ENCODE measurements at regions not wholly inside any gene's neighbourhood (a gene's known extent, or its start where the extent isn't known, plus 50 kb on each side); places are given as distances from the start of the nearest gene placed in this dataset.

DNA sequence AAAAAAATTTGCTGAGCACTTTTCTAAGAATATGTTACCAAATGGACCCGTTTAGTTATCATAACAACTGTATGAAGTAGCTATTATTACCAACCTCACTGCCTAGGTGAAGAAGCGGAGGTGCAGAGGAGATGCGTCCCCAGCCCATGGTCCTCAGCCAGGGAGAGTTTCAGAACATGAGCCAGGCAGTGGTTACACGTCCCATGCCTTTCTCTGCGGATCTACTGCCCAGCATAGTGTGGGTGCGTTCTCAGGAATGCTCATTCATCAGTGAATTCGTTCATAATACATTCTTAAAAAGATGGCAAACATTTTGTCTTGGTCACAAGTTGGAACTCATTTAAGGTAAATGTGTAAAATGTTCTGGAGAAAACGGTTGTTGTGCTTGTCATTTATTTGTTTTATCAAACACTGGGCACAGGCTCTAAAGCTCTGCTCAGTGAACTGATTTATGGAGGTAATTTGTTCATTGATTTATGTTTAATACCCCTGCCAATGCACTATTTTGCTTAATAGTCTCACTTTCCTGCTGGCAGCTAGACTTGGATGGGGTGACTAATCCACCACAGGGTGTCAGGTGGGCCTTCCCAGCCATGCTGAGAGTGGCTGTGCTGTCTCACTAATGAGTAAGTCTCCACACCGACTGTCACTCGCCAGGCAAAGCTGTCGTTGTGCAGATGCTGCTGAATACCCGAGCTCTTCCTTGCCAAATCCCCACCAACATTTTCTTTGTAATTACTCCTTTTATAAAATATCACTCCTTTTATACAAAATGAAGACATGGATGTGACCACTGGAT lies 248.8 kb downstream of the TENT4A start:
- no peak for ATAC-seq
- H3K9me3 ChIP-seq, result no peaks in the 10 kb centered on the region

DNA sequence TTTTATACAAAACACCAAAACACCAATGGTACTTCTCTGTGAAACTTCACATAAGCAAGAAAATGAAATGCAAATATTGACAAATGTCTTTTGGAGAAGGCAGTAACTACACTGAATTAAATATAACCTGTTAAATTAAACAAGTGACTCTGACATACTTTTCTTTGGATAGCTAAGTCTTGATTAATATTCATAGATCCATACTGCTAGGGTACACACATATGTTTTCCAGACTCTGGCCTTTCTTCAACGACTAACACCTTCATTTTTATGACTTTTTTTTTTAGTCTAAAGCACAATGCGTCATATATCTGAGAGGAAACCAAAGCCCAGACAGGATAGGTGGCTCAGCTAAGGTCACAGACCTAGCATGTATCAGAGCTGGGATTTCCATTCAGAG lies 263.7 kb downstream of the TENT4A start:
- 0% methylated on average over 2 of the region's 2 CpGs for WGBS (ENCODE audit: missing lambda C conversion rate)
- no peak for DNase-seq (ENCODE audit: low read depth in 1 of 2, low spot score in 1 of 2)
- CTCF ChIA-PET, result interaction anchor here (0.7 kb wide), 1 partner anchor 168 kb away, joined by 3 read pairs; no protein-coding TSS in a partner anchor

More for the DNA sequence above, 248.8 kb downstream of the TENT4A start:
- H3K4me1 ChIP-seq, result no peaks in the 10 kb centered on the region
- FAIRE-seq (no peak), DNase-seq (ENCODE audit: low read depth in 1 of 2, low spot score in 1 of 2) (no peak)
- WGBS (ENCODE audit: missing lambda C conversion rate), result 6% methylated on average over 12 of the region's 12 CpGs
- TF ChIP-seq RAD21 (conservative IDR thresholded peaks at IDR 0.05 in 1 of 2, IDR thresholded peaks at IDR 0.05 in 1 of 2) (no peak), NFE2L2 (conservative IDR thresholded peaks at IDR 0.05; ENCODE audit: low read length) (no peak), HOXA7 (CRISPR knock-in tag; IDR thresholded peaks at IDR 0.05) (no peak), HOXB13 (CRISPR knock-in tag; IDR thresholded peaks at IDR 0.05; ENCODE audit: low read depth) (no peak), MYC (IDR thresholded peaks at IDR 0.05; ENCODE audit: borderline replicate concordance, low read length) (no peak), CEBPB (IDR thresholded peaks at IDR 0.05) (no peak)
- TF ChIP-seq, protein P1, sequence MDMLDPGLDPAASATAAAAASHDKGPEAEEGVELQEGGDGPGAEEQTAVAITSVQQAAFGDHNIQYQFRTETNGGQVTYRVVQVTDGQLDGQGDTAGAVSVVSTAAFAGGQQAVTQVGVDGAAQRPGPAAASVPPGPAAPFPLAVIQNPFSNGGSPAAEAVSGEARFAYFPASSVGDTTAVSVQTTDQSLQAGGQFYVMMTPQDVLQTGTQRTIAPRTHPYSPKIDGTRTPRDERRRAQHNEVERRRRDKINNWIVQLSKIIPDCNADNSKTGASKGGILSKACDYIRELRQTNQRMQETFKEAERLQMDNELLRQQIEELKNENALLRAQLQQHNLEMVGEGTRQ (IDR thresholded peaks at IDR 0.05), result no peak
- TF ChIP-seq, protein P2, sequence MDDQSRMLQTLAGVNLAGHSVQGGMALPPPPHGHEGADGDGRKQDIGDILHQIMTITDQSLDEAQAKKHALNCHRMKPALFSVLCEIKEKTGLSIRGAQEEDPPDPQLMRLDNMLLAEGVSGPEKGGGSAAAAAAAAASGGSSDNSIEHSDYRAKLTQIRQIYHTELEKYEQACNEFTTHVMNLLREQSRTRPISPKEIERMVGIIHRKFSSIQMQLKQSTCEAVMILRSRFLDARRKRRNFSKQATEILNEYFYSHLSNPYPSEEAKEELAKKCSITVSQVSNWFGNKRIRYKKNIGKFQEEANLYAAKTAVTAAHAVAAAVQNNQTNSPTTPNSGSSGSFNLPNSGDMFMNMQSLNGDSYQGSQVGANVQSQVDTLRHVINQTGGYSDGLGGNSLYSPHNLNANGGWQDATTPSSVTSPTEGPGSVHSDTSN (IDR thresholded peaks at IDR 0.05), result no peak
- TF ChIP-seq, protein P3, sequence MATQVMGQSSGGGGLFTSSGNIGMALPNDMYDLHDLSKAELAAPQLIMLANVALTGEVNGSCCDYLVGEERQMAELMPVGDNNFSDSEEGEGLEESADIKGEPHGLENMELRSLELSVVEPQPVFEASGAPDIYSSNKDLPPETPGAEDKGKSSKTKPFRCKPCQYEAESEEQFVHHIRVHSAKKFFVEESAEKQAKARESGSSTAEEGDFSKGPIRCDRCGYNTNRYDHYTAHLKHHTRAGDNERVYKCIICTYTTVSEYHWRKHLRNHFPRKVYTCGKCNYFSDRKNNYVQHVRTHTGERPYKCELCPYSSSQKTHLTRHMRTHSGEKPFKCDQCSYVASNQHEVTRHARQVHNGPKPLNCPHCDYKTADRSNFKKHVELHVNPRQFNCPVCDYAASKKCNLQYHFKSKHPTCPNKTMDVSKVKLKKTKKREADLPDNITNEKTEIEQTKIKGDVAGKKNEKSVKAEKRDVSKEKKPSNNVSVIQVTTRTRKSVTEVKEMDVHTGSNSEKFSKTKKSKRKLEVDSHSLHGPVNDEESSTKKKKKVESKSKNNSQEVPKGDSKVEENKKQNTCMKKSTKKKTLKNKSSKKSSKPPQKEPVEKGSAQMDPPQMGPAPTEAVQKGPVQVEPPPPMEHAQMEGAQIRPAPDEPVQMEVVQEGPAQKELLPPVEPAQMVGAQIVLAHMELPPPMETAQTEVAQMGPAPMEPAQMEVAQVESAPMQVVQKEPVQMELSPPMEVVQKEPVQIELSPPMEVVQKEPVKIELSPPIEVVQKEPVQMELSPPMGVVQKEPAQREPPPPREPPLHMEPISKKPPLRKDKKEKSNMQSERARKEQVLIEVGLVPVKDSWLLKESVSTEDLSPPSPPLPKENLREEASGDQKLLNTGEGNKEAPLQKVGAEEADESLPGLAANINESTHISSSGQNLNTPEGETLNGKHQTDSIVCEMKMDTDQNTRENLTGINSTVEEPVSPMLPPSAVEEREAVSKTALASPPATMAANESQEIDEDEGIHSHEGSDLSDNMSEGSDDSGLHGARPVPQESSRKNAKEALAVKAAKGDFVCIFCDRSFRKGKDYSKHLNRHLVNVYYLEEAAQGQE (IDR thresholded peaks at IDR 0.05), result no peak
- ChIA-PET CTCF (no interaction called here), POLR2A (no interaction called here)
- H3K4me2 ChIP-seq, result no peak overlapping the region
- H3K4me3 ChIP-seq, result no peak overlapping the region
- no peak overlapping the region for H3K27ac ChIP-seq

More for the DNA sequence above, 263.7 kb downstream of the TENT4A start:
- Histone ChIP-seq H3K4me3 (no peak overlapping the region), H3K4me1 (no peaks in the 10 kb centered on the region), H3K27ac (no peak overlapping the region), H3K9me3 (no peaks in the 10 kb centered on the region), H3K4me2 (no peak overlapping the region)
- no peak for ATAC-seq
- POLR2A ChIA-PET, result no interaction called here
- TF ChIP-seq, protein P4, sequence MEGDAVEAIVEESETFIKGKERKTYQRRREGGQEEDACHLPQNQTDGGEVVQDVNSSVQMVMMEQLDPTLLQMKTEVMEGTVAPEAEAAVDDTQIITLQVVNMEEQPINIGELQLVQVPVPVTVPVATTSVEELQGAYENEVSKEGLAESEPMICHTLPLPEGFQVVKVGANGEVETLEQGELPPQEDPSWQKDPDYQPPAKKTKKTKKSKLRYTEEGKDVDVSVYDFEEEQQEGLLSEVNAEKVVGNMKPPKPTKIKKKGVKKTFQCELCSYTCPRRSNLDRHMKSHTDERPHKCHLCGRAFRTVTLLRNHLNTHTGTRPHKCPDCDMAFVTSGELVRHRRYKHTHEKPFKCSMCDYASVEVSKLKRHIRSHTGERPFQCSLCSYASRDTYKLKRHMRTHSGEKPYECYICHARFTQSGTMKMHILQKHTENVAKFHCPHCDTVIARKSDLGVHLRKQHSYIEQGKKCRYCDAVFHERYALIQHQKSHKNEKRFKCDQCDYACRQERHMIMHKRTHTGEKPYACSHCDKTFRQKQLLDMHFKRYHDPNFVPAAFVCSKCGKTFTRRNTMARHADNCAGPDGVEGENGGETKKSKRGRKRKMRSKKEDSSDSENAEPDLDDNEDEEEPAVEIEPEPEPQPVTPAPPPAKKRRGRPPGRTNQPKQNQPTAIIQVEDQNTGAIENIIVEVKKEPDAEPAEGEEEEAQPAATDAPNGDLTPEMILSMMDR (IDR thresholded peaks at IDR 0.05), result no peak
- no peak for TF ChIP-seq HOXB13 (CRISPR knock-in tag; IDR thresholded peaks at IDR 0.05; ENCODE audit: low read depth)
- TF ChIP-seq MAFK (IDR thresholded peaks at IDR 0.05; ENCODE audit: partially characterized antibody), result no peak
- no peak for TF ChIP-seq KDM5A (IDR thresholded peaks at IDR 0.05)
- TF ChIP-seq HEYL (CRISPR knock-in tag; IDR thresholded peaks at IDR 0.05), result no peak
- TF ChIP-seq EHMT2 (IDR thresholded peaks at IDR 0.05; ENCODE audit: low read depth), result no peak
- no peak for TF ChIP-seq HDAC2 (IDR thresholded peaks at IDR 0.05)
- no peak for TF ChIP-seq CEBPB (IDR thresholded peaks at IDR 0.05)
- TF ChIP-seq HOXA7 (CRISPR knock-in tag; IDR thresholded peaks at IDR 0.05), result no peak
- FAIRE-seq, result no peak

Measured in A549 (cell line).